ENCODE measurements at regions not wholly inside any gene's neighbourhood (a gene's known extent, or its start where the extent isn't known, plus 50 kb on each side); places are given as distances from the start of the nearest gene placed in this dataset.

- Mint-ChIP-seq H3K36me3 (no peaks in the 10 kb centered on the region), H3K4me3 (no peak overlapping the region), H3K4me1 (no peaks in the 10 kb centered on the region), H3K9me3 (no peaks in the 10 kb centered on the region), H3K27me3 (ENCODE audit: low read depth) (no peaks in the 10 kb centered on the region), H3K27ac (no peak overlapping the region)
- no peak for DNase-seq (ENCODE audit: low spot score in 2 of 2, unreplicated experiment in 2 of 2)
- TF ChIP-seq, protein P1, sequence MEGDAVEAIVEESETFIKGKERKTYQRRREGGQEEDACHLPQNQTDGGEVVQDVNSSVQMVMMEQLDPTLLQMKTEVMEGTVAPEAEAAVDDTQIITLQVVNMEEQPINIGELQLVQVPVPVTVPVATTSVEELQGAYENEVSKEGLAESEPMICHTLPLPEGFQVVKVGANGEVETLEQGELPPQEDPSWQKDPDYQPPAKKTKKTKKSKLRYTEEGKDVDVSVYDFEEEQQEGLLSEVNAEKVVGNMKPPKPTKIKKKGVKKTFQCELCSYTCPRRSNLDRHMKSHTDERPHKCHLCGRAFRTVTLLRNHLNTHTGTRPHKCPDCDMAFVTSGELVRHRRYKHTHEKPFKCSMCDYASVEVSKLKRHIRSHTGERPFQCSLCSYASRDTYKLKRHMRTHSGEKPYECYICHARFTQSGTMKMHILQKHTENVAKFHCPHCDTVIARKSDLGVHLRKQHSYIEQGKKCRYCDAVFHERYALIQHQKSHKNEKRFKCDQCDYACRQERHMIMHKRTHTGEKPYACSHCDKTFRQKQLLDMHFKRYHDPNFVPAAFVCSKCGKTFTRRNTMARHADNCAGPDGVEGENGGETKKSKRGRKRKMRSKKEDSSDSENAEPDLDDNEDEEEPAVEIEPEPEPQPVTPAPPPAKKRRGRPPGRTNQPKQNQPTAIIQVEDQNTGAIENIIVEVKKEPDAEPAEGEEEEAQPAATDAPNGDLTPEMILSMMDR (IDR thresholded peaks at IDR 0.05; ENCODE audit: unreplicated experiment): no peak
These were observed 736.9 kb downstream of the EFNB2 start for GRCh38 chr13:105798541-105798940.

DNA sequence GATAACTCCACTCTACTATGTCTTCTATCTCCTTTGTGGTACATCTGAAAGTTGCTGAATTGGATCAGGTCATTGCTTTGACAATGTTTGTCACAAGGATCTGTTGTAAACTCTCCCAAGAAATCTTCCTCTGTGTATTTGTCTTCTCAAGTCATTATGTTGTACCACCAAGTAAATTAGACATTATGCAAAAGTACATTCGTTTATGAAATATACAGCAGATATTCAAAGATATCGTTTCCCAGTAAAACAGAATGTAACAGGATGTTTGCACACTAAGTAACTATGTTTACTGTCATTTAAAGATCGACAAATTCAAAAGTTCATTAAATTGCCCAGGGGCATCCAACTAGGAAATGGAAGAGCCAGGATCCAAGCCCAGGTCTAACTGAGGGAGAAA lies 739.4 kb downstream of the EFNB2 start:
- Mint-ChIP-seq H3K27me3 (ENCODE audit: low read depth) (no peaks in the 10 kb centered on the region), H3K4me1 (no peaks in the 10 kb centered on the region), H3K9me3 (peaks cover 6% of the 10 kb centered on the region), H3K27ac (no peak overlapping the region), H3K36me3 (peaks cover 2% of the 10 kb centered on the region), H3K4me3 (no peak overlapping the region)
- DNase-seq (ENCODE audit: low spot score in 2 of 2, unreplicated experiment in 2 of 2): no peak
- TF ChIP-seq, protein P1 (IDR thresholded peaks at IDR 0.05; ENCODE audit: unreplicated experiment): no peak

- H3K27me3 Mint-ChIP-seq (ENCODE audit: low read depth): no peaks in the 10 kb centered on the region
- H3K4me1 Mint-ChIP-seq: peaks cover 2% of the 10 kb centered on the region
- peaks cover 6% of the 10 kb centered on the region for H3K9me3 Mint-ChIP-seq
- TF ChIP-seq, protein P1 (IDR thresholded peaks at IDR 0.05; ENCODE audit: unreplicated experiment): no peak
- no peak overlapping the region for H3K27ac Mint-ChIP-seq
- no peak overlapping the region for H3K4me3 Mint-ChIP-seq
- peaks cover 2% of the 10 kb centered on the region for H3K36me3 Mint-ChIP-seq
- no peak for DNase-seq (ENCODE audit: low spot score in 2 of 2, unreplicated experiment in 2 of 2)
These were observed 744.5 kb downstream of the EFNB2 start for GRCh38 chr13:105790923-105791322.

- no peaks in the 10 kb centered on the region for H3K27me3 Mint-ChIP-seq (ENCODE audit: low read depth)
- H3K9me3 Mint-ChIP-seq: peaks cover 17% of the 10 kb centered on the region
- no peak for DNase-seq (ENCODE audit: low spot score in 2 of 2, unreplicated experiment in 2 of 2)
- TF ChIP-seq, protein P1 (IDR thresholded peaks at IDR 0.05; ENCODE audit: unreplicated experiment): no peak
- H3K4me3 Mint-ChIP-seq: no peak overlapping the region
- peaks cover 2% of the 10 kb centered on the region for H3K36me3 Mint-ChIP-seq
- no peak overlapping the region for H3K27ac Mint-ChIP-seq
- H3K4me1 Mint-ChIP-seq: peaks cover 2% of the 10 kb centered on the region
These were observed 746.9 kb downstream of the EFNB2 start for GRCh38 chr13:105788530-105788929.

DNA sequence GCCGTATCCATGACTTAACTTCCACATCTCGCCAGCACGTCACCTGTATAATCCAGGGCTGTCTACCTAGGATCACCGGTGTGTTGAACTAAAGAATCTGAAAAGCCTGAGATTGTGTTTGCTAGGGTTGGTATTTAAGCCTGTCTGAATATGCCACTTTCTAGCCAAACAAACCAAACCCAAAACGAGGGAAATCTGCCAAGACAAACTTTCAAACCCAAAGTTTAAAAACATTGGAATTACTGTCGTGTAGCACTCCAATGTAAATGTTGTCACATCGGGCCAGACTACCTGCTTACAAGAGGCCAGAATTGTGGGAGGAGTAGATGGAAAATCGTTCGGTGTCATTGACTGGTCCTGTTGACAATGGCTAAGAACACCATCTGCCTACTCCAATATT lies 747.8 kb downstream of the EFNB2 start:
- Mint-ChIP-seq H3K27ac (no peak overlapping the region), H3K27me3 (ENCODE audit: low read depth) (no peaks in the 10 kb centered on the region), H3K4me1 (peaks cover 2% of the 10 kb centered on the region), H3K4me3 (no peak overlapping the region), H3K36me3 (peaks cover 1% of the 10 kb centered on the region), H3K9me3 (peaks cover 12% of the 10 kb centered on the region)
- TF ChIP-seq, protein P1 (IDR thresholded peaks at IDR 0.05; ENCODE audit: unreplicated experiment): no peak
- no peak for DNase-seq (ENCODE audit: low spot score in 2 of 2, unreplicated experiment in 2 of 2)

DNA sequence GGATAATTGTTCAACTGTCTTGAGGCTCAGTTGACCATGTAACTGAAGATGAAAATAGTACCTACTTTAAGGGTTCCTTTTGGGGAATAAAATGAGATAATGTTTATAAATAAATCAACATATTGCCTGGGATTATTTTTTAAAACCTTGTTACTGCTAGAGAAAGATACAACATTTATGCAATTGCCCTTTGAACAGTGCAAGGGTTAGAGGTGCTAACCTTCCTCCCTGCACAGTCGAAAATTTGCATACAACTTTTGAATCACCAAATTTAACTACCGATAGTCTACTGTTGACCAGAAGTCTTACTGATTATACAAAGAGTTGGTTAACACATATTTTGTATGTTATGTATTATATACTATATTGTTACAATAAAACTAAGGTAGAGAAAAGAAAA lies 750.0 kb downstream of the EFNB2 start:
- H3K36me3 Mint-ChIP-seq: peaks cover 2% of the 10 kb centered on the region
- no peak overlapping the region for H3K4me3 Mint-ChIP-seq

More for the DNA sequence above, 750.0 kb downstream of the EFNB2 start:
- H3K27ac Mint-ChIP-seq: no peak overlapping the region
- H3K27me3 Mint-ChIP-seq (ENCODE audit: low read depth): no peaks in the 10 kb centered on the region
- H3K9me3 Mint-ChIP-seq: peaks cover 22% of the 10 kb centered on the region
- DNase-seq (ENCODE audit: low spot score in 2 of 2, unreplicated experiment in 2 of 2): no peak
- TF ChIP-seq, protein P1 (IDR thresholded peaks at IDR 0.05; ENCODE audit: unreplicated experiment): no peak
- H3K4me1 Mint-ChIP-seq: peaks cover 2% of the 10 kb centered on the region
